ENCODE measurements at regions not wholly inside any gene's neighbourhood (a gene's known extent, or its start where the extent isn't known, plus 50 kb on each side); places are given as distances from the start of the nearest gene placed in this dataset.
"Not testable (repeated sequence)": the region's sequence is repeated elsewhere in the genome, so short reads cannot be mapped to it uniquely, and the experiment has no call there.

GRCh38 chr7:131627735-131628190 lies 71.3 kb upstream of the PODXL start:
- H3K4me3 ChIP-seq (ENCODE audit: low read depth in 1 of 2, low read length in 2 of 2): no peak overlapping the region
- H3K4me1 ChIP-seq (ENCODE audit: control insufficient read depth in 1 of 2, insufficient read depth in 2 of 2, low read length in 2 of 2): peaks cover 0 to 4% of the 10 kb centered on the region in 2 donors
- no peaks in the 10 kb centered on the region for H3K9me3 ChIP-seq (ENCODE audit: control insufficient read depth in 1 of 2, low read length in 2 of 2)
- H3K36me3 ChIP-seq (ENCODE audit: control insufficient read depth in 1 of 2, insufficient read depth in 2 of 2, low read length in 2 of 2): no peaks in the 10 kb centered on the region
- no peak overlapping the region for H3K27ac ChIP-seq (ENCODE audit: low read length)
- no peaks in the 10 kb centered on the region for H3K27me3 ChIP-seq (ENCODE audit: low read depth, low read length)

- Histone ChIP-seq H3K27ac (ENCODE audit: low read length) (no peak overlapping the region), H3K27me3 (ENCODE audit: low read depth, low read length) (no peaks in the 10 kb centered on the region), H3K4me1 (ENCODE audit: control insufficient read depth in 1 of 2, insufficient read depth in 2 of 2, low read length in 2 of 2) (peaks cover 2 to 4% of the 10 kb centered on the region in 2 donors), H3K4me3 (ENCODE audit: low read depth in 1 of 2, low read length in 2 of 2) (no peak overlapping the region), H3K36me3 (ENCODE audit: control insufficient read depth in 1 of 2, insufficient read depth in 2 of 2, low read length in 2 of 2) (no peaks in the 10 kb centered on the region), H3K9me3 (ENCODE audit: control insufficient read depth in 1 of 2, low read length in 2 of 2) (no peaks in the 10 kb centered on the region)
Measured at GRCh38 chr7:131626643-131627042, 70.2 kb upstream of the PODXL start.

- no peaks in the 10 kb centered on the region for H3K36me3 ChIP-seq (ENCODE audit: control insufficient read depth in 1 of 2, insufficient read depth in 2 of 2, low read length in 2 of 2)
- no peaks in the 10 kb centered on the region for H3K27me3 ChIP-seq (ENCODE audit: low read depth, low read length)
- H3K4me3 ChIP-seq (ENCODE audit: low read depth in 1 of 2, low read length in 2 of 2): no peak overlapping the region
- no peaks in the 10 kb centered on the region for H3K9me3 ChIP-seq (ENCODE audit: control insufficient read depth in 1 of 2, low read length in 2 of 2)
- no peak overlapping the region for H3K27ac ChIP-seq (ENCODE audit: low read length)
- H3K4me1 ChIP-seq (ENCODE audit: control insufficient read depth in 1 of 2, insufficient read depth in 2 of 2, low read length in 2 of 2): peaks cover 4 to 8% of the 10 kb centered on the region in 2 donors
Measured at GRCh38 chr7:131625817-131626372, 69.5 kb upstream of the PODXL start.

GRCh38 chr7:131625345-131625744 lies 68.9 kb upstream of the PODXL start:
- H3K27me3 ChIP-seq (ENCODE audit: low read depth, low read length); H3K4me1 ChIP-seq (ENCODE audit: control insufficient read depth in 1 of 2, insufficient read depth in 2 of 2, low read length in 2 of 2); H3K4me3 ChIP-seq (ENCODE audit: low read depth in 1 of 2, low read length in 2 of 2); H3K36me3 ChIP-seq (ENCODE audit: control insufficient read depth in 1 of 2, insufficient read depth in 2 of 2, low read length in 2 of 2); H3K9me3 ChIP-seq (ENCODE audit: control insufficient read depth in 1 of 2, low read length in 2 of 2); H3K27ac ChIP-seq (ENCODE audit: low read length): not testable (repeated sequence)

GRCh38 chr7:131624536-131624935 lies 68.1 kb upstream of the PODXL start:
- Histone ChIP-seq H3K36me3 (ENCODE audit: control insufficient read depth in 1 of 2, insufficient read depth in 2 of 2, low read length in 2 of 2) (no peaks in the 10 kb centered on the region), H3K27ac (ENCODE audit: low read length) (no peak overlapping the region), H3K27me3 (ENCODE audit: low read depth, low read length) (no peaks in the 10 kb centered on the region), H3K9me3 (ENCODE audit: control insufficient read depth in 1 of 2, low read length in 2 of 2) (no peaks in the 10 kb centered on the region), H3K4me1 (ENCODE audit: control insufficient read depth in 1 of 2, insufficient read depth in 2 of 2, low read length in 2 of 2) (peaks cover 4 to 8% of the 10 kb centered on the region in 2 donors), H3K4me3 (ENCODE audit: low read depth in 1 of 2, low read length in 2 of 2) (no peak overlapping the region)

DNA sequence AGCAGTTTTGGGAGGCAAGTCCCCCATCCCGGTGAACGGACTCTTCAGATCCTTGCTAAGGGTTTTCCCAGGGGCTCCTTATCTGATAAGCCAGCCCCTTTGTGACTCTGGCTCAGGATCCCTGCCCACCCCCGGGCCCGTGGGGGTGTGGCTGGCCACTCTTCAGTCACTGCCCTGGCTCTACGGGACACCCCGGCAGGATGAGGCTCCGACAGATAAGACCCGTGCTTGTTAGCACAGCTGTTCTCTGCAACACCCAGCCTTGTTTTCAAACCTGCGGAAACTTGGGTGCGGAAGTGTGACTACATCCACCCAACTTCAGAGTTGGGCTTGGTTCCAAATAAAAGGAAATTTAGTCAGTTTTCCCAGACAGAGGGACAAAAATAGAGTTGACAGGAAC lies 66.7 kb upstream of the PODXL start:
- Histone ChIP-seq H3K27ac (ENCODE audit: low read length) (no peak overlapping the region), H3K27me3 (ENCODE audit: low read depth, low read length) (no peaks in the 10 kb centered on the region), H3K4me3 (ENCODE audit: low read depth in 1 of 2, low read length in 2 of 2) (no peak overlapping the region), H3K9me3 (ENCODE audit: control insufficient read depth in 1 of 2, low read length in 2 of 2) (no peaks in the 10 kb centered on the region), H3K4me1 (ENCODE audit: control insufficient read depth in 1 of 2, insufficient read depth in 2 of 2, low read length in 2 of 2) (peaks cover 4 to 8% of the 10 kb centered on the region in 2 donors), H3K36me3 (ENCODE audit: control insufficient read depth in 1 of 2, insufficient read depth in 2 of 2, low read length in 2 of 2) (no peaks in the 10 kb centered on the region)

GRCh38 chr7:131621652-131622051 lies 65.2 kb upstream of the PODXL start:
- Histone ChIP-seq H3K4me1 (ENCODE audit: control insufficient read depth in 1 of 2, insufficient read depth in 2 of 2, low read length in 2 of 2) (peaks cover 4 to 8% of the 10 kb centered on the region in 2 donors), H3K27me3 (ENCODE audit: low read depth, low read length) (no peaks in the 10 kb centered on the region), H3K9me3 (ENCODE audit: control insufficient read depth in 1 of 2, low read length in 2 of 2) (no peaks in the 10 kb centered on the region), H3K36me3 (ENCODE audit: control insufficient read depth in 1 of 2, insufficient read depth in 2 of 2, low read length in 2 of 2) (no peaks in the 10 kb centered on the region), H3K4me3 (ENCODE audit: low read depth in 1 of 2, low read length in 2 of 2) (no peak overlapping the region), H3K27ac (ENCODE audit: low read length) (no peak overlapping the region)

DNA sequence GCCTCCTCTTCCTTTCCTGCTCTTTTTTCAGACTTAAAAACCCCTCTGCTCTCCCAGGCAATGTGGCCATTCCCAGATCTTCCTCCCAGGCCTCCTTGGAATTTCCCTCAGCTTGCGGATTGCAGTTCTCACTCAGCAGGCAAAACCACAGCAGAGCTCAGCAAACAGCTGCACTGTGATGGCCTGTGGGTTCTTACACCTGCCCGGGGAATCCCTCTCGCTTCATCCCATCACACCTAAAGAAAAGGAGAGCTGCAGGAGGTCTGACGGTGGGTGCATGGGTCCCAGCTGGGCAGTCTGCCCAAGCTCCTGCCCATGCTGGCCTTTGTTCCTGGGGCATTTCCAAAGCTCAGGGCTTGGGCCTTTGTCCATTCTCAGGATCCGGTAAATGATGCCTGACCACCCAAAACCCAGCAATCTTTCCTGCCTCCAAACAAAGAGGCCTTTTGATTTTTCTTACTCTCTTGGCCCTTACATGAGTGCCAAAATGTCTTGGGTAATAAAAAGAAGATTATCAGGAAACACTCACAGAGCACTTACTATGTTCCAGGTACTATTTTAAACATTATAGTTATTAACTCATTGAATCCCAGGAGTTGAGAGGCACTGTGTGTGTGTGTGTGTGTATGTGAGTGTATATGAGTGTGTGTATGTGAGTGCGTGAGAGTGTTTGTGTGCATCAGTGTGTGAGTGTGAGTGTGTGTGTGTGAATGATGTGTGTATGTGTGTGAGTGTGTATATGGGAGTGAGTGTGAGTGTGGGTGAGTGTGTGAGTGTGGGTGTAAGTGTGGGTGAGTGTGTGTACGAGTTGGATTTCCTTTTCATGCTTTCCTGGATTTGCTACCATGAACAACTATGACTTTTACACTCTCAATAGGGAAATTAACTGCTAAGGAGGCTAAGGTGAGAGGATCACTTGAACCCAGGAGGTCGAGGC lies 64.5 kb upstream of the PODXL start:
- H3K4me3 ChIP-seq (ENCODE audit: low read depth in 1 of 2, low read length in 2 of 2): no peak overlapping the region
- peaks cover under 1 to 8% of the 10 kb centered on the region in 2 donors for H3K4me1 ChIP-seq (ENCODE audit: control insufficient read depth in 1 of 2, insufficient read depth in 2 of 2, low read length in 2 of 2)
- no peaks in the 10 kb centered on the region for H3K9me3 ChIP-seq (ENCODE audit: control insufficient read depth in 1 of 2, low read length in 2 of 2)
- no peaks in the 10 kb centered on the region for H3K36me3 ChIP-seq (ENCODE audit: control insufficient read depth in 1 of 2, insufficient read depth in 2 of 2, low read length in 2 of 2)
- H3K27ac ChIP-seq (ENCODE audit: low read length): no peak overlapping the region
- H3K27me3 ChIP-seq (ENCODE audit: low read depth, low read length): no peaks in the 10 kb centered on the region

- Histone ChIP-seq H3K9me3 (ENCODE audit: control insufficient read depth in 1 of 2, low read length in 2 of 2) (no peaks in the 10 kb centered on the region), H3K4me1 (ENCODE audit: control insufficient read depth in 1 of 2, insufficient read depth in 2 of 2, low read length in 2 of 2) (peaks cover 0 to 8% of the 10 kb centered on the region in 2 donors), H3K36me3 (ENCODE audit: control insufficient read depth in 1 of 2, insufficient read depth in 2 of 2, low read length in 2 of 2) (no peaks in the 10 kb centered on the region), H3K4me3 (ENCODE audit: low read depth in 1 of 2, low read length in 2 of 2) (no peak overlapping the region), H3K27ac (ENCODE audit: low read length) (no peak overlapping the region), H3K27me3 (ENCODE audit: low read depth, low read length) (no peaks in the 10 kb centered on the region)
Measured at GRCh38 chr7:131619336-131620305, 63.2 kb upstream of the PODXL start.

- no peaks in the 10 kb centered on the region for H3K36me3 ChIP-seq (ENCODE audit: control insufficient read depth in 1 of 2, insufficient read depth in 2 of 2, low read length in 2 of 2)
- no peak overlapping the region for H3K4me3 ChIP-seq (ENCODE audit: low read depth in 1 of 2, low read length in 2 of 2)
- no peaks in the 10 kb centered on the region for H3K27me3 ChIP-seq (ENCODE audit: low read depth, low read length)
- peaks cover 0 to 8% of the 10 kb centered on the region in 2 donors for H3K4me1 ChIP-seq (ENCODE audit: control insufficient read depth in 1 of 2, insufficient read depth in 2 of 2, low read length in 2 of 2)
- H3K9me3 ChIP-seq (ENCODE audit: control insufficient read depth in 1 of 2, low read length in 2 of 2): no peaks in the 10 kb centered on the region
- H3K27ac ChIP-seq (ENCODE audit: low read length): no peak overlapping the region
Measured at GRCh38 chr7:131618391-131618790, 62.0 kb upstream of the PODXL start.
